Amniotic stem cell (primary cell): ENCODE measurements at regions not wholly inside any gene's neighbourhood (a gene's known extent, or its start where the extent isn't known, plus 50 kb on each side); places are given as distances from the start of the nearest gene placed in this dataset.

ENCODE experiments used
- DNase-seq: peaks from one replicate; lab custom pipeline; 2025; lab: John Stamatoyannopoulos, UW

DNA sequence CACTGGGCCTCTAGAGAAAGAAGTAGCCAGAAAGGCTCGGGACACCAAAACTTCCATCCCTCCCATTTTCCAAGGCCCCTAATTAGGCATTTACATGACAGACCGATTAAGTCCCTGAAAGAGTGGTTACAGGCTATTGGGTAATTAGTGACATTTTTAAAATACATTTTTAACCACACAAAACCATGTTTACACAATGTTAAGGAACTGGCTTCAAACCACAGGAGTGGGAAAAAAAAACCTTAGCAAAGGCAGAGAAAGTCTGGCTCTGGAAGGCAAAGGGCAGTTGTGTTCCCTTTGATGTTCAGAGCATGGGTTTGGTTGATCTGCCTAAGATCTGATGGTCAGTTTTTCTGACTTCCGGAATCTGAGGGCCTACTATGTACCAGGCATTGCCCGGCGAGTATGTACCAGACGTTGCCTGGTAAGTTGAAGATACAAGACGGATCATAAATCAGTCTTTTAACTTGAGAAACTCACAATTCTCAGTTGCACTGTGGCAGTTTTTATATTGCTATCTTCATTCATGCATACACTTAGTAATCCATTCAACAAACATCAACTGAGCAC lies 576.5 kb downstream of the MED13L start:
- DNase-seq = no peak

DNA sequence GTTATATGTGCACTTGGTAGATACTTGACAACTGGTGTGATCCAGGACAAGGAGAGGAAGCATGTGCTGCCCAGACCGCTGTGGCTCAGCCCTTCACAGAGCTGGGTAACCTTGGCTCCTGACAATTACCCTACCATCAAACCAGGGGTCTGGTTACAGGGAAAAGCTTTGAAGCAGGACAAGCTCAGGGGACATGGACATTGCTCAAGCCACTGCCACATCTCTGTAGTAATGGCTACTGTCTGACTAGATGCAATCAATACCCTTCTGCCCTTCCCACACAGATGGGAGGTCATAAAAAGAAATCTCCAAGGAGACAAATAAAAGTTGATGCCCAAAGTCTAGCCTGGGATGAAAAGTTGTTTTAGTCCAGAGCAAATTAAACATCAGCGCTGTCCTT lies 577.4 kb downstream of the MED13L start:
- DNase-seq = no peak

DNA sequence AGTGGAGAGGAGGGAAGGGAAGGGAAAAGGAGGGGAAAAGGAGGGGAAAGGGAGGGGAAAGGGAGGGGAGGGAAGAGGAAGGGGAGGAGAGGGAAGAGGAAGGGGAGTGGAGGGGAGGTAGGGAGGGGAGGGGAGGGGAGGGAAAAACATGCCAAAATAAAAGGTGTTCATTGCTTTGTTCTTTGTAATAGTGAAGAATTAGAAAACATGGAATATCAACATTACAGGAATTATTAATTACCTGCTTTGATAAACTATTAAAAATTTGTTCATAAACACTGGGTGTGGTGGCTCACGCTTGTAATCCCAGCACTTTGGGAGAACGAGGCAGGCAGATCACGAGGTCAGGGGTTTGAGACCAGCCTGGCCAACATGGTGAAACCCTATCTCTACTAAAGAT lies 579.2 kb downstream of the MED13L start:
- DNase-seq = no peak

GRCh38 chr12:115697340-115697739 lies 580.2 kb downstream of the MED13L start:
- DNase-seq = no peak

GRCh38 chr12:115694564-115694963 lies 582.9 kb downstream of the MED13L start:
- no peak for DNase-seq

GRCh38 chr12:115693970-115694369 lies 583.5 kb downstream of the MED13L start:
- DNase-seq = no peak

GRCh38 chr12:115691123-115691522 lies 586.4 kb downstream of the MED13L start:
- no peak for DNase-seq

- DNase-seq = no peak
Measured at GRCh38 chr12:115687094-115687493, 590.4 kb downstream of the MED13L start.

DNA sequence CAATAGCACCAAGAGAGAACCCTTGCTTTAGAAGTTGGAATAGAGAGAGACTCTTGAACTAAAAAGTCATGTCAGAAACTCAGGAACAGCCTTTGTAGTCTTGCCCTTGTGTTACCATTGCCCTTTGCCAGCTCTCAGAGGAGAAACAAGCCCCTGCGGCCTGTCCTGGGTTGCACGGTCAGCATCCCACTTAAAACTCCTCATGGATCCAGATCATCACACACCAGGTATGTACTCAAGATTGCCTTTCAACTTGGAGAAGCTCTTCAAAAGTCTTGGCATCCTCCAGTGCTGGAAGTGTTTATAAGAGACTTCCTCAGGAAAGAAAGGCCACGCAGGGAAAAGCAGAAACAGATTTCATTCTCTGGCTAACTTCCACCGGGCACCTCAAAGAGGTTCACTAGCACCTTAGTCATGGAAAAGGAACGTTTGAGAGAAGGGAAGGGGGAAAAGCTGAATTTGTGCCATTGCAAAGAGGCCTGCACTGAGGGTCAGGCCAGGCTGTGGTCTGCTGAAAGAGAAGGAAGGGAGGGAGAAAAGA lies 594.2 kb downstream of the MED13L start:
- DNase-seq = no peak

- no peak for DNase-seq
Measured at GRCh38 chr12:115680967-115681366, 596.5 kb downstream of the MED13L start.

- DNase-seq = no peak
Measured at GRCh38 chr12:115672506-115673080, 604.9 kb downstream of the MED13L start.

DNA sequence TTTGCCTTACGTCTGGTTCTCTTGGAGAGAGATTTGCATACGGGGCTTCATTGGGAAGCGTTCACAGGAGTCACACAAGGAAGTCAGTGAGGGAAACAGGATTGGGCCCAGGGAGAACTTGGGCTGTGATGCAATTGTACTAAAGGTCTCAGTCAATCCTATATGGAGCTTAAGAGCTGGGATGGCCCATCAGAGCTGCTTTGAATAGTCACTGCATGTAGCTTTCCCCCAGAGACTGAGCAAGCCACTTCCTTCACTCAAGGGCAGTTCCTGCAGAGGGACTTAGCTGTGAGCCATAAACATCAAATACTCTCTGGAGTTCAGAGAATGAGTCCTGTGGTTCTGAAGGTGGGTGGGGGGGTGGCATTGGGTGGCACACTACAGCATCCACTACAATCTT lies 605.4 kb downstream of the MED13L start:
- DNase-seq = no peak

- no peak for DNase-seq
Measured at GRCh38 chr12:115670869-115671268, 606.6 kb downstream of the MED13L start.

DNA sequence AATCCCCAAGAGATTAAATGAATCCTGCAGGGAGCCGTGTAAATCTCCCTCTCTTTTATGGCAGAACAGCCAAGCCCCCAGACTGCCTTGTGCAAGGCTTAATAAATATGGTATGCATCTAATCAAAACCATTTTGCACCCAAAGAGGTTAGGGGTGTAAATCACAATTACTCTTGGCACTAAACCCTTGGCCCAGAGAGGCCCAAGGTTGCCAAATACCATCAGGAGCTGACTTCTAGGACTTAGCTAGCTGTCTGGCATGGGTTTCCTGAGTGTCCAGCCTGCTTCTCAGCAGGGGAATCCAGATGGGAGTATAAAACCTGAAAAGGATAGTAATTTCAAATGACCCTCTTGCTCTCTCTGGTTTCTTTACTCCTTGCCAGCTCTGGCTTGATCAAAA lies 610.4 kb downstream of the MED13L start:
- no peak for DNase-seq

DNA sequence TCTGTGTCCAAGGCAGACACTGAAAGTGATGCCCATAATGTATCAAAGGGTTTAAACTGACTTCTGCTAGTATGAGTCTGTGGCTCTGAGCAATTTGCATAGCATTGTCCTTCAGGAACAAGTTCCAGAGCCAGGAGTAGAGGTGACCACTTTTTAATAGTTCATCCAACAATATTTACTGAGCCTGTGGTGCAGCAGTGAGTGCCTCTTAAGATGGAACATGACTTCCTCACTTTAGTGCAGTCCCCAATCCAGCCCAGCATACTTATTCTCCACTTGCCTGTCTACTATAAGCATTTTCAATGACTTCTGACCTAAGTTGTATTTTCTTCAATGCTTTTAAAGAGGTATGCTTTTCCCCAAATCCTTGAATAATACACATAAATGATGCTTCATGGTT lies 611.3 kb downstream of the MED13L start:
- DNase-seq = no peak

- no peak for DNase-seq
Measured at GRCh38 chr12:115661112-115661511, 616.4 kb downstream of the MED13L start.

DNA sequence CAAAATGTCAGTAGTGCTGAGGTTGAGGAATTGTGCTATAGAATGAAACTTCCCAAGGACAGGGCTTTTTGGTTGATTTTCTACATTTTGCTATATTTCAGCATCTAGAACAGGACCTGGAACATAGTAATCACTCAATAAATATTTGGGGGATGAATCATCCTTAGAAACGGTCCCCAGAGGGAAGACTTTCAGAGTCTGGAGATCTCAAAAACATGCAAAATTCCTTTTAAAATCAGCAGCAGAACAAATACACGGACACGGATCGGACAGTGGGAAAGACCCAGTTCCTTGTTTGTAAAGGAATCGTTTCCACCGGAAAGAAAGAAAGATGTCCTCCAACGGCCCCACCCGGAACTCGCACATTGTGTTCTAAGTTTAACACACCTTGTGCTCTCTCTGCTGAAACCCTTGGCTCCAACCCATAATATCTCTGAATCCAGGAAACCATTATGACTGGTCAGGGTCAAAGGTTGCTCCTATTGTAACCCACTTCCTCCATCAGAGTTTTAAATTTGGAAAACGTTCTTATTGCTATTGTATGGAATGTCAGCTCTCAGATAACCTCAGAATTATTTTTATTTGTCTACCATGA lies 617.2 kb downstream of the MED13L start:
- no peak for DNase-seq

GRCh38 chr12:115659422-115659821 lies 618.1 kb downstream of the MED13L start:
- DNase-seq = no peak

DNA sequence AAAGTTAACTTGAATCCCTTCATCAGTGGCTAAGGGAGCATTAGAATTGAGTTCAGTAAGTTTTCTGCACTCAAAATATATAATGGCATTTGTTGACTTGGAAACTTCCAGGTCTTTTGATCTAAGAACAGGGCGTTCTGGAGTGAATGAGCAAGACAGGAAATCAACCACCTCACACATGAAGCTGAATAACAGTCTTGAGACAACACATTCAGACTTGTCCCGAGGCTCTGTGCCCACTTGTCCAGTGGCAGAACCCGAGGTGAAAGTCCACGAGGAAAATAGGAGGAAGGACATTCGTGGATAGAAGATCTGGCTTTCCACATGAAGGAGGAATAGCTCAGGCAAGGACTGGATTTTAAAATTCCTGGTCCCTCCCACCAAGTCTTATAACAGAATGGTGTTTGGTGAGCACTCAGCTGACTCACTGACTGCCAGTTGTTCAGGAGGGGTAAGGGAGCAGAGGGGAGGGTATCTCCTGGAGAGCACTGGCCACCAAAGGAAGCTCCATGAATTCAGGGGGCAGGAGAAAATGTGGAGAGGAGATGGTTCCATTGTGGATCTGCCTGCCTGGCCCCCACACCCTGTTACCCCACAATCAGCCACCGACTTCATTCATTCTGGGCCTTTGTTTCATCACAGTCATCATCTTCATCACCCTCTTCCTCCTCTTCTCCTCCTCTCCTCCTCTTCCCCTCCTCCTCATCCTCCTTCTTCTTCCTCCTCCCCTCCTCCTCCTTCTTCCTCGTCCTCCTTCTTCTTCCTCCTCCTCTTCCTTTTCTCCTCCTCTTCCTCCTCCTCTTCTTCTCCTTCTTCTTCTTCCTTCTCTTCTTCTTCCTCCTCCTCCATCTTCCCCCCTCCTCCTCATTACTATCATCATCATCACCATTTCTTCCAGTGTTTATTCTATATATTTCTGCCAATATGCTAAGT lies 620.1 kb downstream of the MED13L start:
- no peak for DNase-seq

DNA sequence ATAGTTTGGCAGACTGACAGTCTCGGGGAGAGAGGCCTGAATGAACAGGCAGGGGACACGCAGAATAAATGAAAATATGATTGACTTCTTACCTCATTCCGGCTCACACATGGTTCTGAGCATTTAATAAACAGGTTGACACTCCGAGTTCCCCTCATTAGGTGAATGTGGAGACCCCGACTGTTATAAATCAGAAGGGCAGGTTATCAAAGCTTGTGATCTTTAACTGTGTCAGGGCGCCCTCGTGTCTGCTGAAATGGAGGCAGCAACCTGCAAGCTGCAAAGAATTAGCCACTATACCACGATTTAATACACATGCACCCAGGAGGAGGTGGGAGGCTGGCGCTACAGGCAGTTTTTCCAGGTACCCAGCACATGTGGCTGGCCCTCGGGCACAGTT lies 627.5 kb downstream of the MED13L start:
- DNase-seq = no peak

- DNase-seq = no peak
Measured at GRCh38 chr12:115648463-115648862, 629.0 kb downstream of the MED13L start.

- DNase-seq = no peak
Measured at GRCh38 chr12:115646210-115646609, 631.3 kb downstream of the MED13L start.

GRCh38 chr12:115640929-115641328 lies 636.6 kb downstream of the MED13L start:
- DNase-seq = no peak
